Esophagus muscularis mucosa (tissue), 4 donors: ENCODE measurements at regions not wholly inside any gene's neighbourhood (a gene's known extent, or its start where the extent isn't known, plus 50 kb on each side); places are given as distances from the start of the nearest gene placed in this dataset.

Experiments used
- CTCF ChIP-seq, 3 experiments: fragments of 200-600 bp in 2 of 3; fragments of 450-650 bp in 1 of 3; sonication (generic) in 2 of 3; IDR thresholded peaks; one replicate each; pipeline ENCODE4 v1.5.1; 2017 to 2019; ENCODE audit warnings: antibody characterized with exemption in 3 of 3, mild to moderate bottlenecking in 2 of 3, moderate library complexity in 1 of 3
- EP300 ChIP-seq: sonication (generic); formaldehyde crosslinking; IDR thresholded peaks from one replicate; pipeline ENCODE4 v1.6.1; 2017; ENCODE audit warnings: antibody characterized with exemption
- POLR2A ChIP-seq: fragments of 450-650 bp; IDR thresholded peaks from one replicate; pipeline ENCODE4 v1.6.1; 2017; ENCODE audit warnings: antibody characterized with exemption, moderate library complexity, mild to moderate bottlenecking, low read depth
- POLR2AphosphoS5 ChIP-seq, 2 donors: sonication (generic); formaldehyde crosslinking; IDR thresholded peaks; one replicate each; pipeline ENCODE4 v1.6.1; 2017; ENCODE audit warnings: antibody characterized with exemption in 2 of 2

DNA sequence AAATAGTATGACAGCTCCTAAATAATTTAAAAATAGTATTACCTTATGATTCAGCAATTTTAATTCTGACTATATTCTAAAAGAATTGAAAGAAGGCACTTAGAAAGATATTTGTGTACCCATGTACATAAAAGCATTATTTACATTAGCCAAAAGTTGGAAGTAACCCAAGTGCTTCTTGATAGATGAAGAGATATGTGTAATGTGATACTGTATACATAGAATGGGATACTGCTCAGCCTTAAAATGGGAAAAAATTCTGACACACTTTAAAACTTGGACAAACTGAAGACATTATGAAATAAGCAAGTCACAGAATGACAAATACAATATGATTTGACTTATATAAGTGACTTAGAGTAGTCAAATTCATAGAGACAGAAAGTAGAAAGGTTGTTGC, 112.2 kb downstream of the IDS start:
- TF ChIP-seq CTCF (IDR thresholded peaks at IDR 0.05) (no peak), POLR2A (no peak), POLR2AphosphoS5 (IDR thresholded peaks at IDR 0.05) (no peak), EP300 (no peak)
